CD4-positive, alpha-beta T cell (primary cell): ENCODE measurements at regions not wholly inside any gene's neighbourhood (a gene's known extent, or its start where the extent isn't known, plus 50 kb on each side); places are given as distances from the start of the nearest gene placed in this dataset.

Source experiments
- ATAC-seq: fragments of 200-7000 bp; cut with Tn5 transposase; one replicate; pipeline ENCODE4 v1.10.0; 2022; ENCODE audit warnings: mild to moderate bottlenecking; ENCODE audit not compliant: poor library complexity
- CTCF ChIA-PET: fragments of 350-600 bp; sonication (Branson Sonifier 250); formaldehyde crosslinking; loops from one replicate; lab custom pipeline; 2021; ENCODE audit warnings: antibody characterized with exemption, inconsistent platforms; lab: Charles Lee
- POLR2A ChIA-PET: fragments of 350-600 bp; sonication (Branson Sonifier 250); formaldehyde crosslinking; loops from one replicate; lab custom pipeline; 2021; ENCODE audit warnings: antibody characterized with exemption, inconsistent platforms; lab: Charles Lee
- DNase-seq, 14 experiments: peaks; one replicate each; pipeline ENCODE4 v3.0.0-alpha.2; 2013 to 2020; ENCODE audit warnings: mixed read lengths in 2 of 14
- H3K27ac ChIP-seq, 2 donors: one replicate each; pipeline versions ENCODE4 v1.5.1 to v1.7.0; 2013; ENCODE audit warnings: low read length in 2 of 2, low read depth in 1 of 2, mild to moderate bottlenecking in 1 of 2
- H3K27me3 ChIP-seq, 2 experiments: 1 replicate in 1 of 2; 2 replicates in 1 of 2; pipeline versions ENCODE4 v1.6.1 to v1.7.0; 2013; ENCODE audit warnings: low read length in 2 of 2, control low read depth in 1 of 2, mild to moderate bottlenecking in 1 of 2, moderate library complexity in 1 of 2; ENCODE audit not compliant: insufficient read depth in 2 of 2, control insufficient read depth in 1 of 2
- H3K36me3 ChIP-seq: one replicate; pipeline ENCODE4 v1.6.1; 2013; ENCODE audit warnings: low read length, control low read depth; ENCODE audit not compliant: insufficient read depth
- H3K4me1 ChIP-seq: one replicate; pipeline ENCODE4 v1.6.1; 2013; ENCODE audit warnings: low read length, control low read depth; ENCODE audit not compliant: insufficient read depth
- H3K4me3 ChIP-seq: one replicate; pipeline ENCODE4 v1.5.1; 2013; ENCODE audit warnings: mild to moderate bottlenecking, low read length, moderate library complexity
- H3K9me3 ChIP-seq, 2 experiments: 1 replicate in 1 of 2; 2 replicates in 1 of 2; pipeline versions ENCODE4 v1.6.1 to v1.7.0; 2013; ENCODE audit warnings: low read length in 2 of 2, mild to moderate bottlenecking in 2 of 2, control low read depth in 1 of 2, moderate library complexity in 1 of 2; ENCODE audit not compliant: control insufficient read depth in 1 of 2, insufficient read depth in 1 of 2
- H3K27ac Mint-ChIP-seq: one replicate; pipeline ENCODE4 v1.8.0; 2020; ENCODE audit warnings: mixed read lengths
- H3K27me3 Mint-ChIP-seq: one replicate; pipeline ENCODE4 v1.8.0; 2021; ENCODE audit warnings: mixed read lengths
- H3K36me3 Mint-ChIP-seq: one replicate; pipeline ENCODE4 v1.8.0; 2021; ENCODE audit warnings: low read depth, mixed read lengths
- H3K4me1 Mint-ChIP-seq: one replicate; pipeline ENCODE4 v1.8.0; 2021; ENCODE audit warnings: low read depth, mixed read lengths
- H3K4me3 Mint-ChIP-seq: one replicate; pipeline ENCODE4 v1.8.0; 2020; ENCODE audit warnings: mild to moderate bottlenecking, mixed read lengths
- H3K9me3 Mint-ChIP-seq: one replicate; pipeline ENCODE4 v1.8.0; 2020; ENCODE audit warnings: mixed read lengths
- CTCF ChIP-seq: fragments of 200-600 bp; IDR thresholded peaks from one replicate; pipeline ENCODE4 v1.8.0; 2022; ENCODE audit warnings: antibody characterized with exemption, mild to moderate bottlenecking
- intact Hi-C, 2 experiments: fragments of 100-400 bp; cut with DNase I in 1 of 2; cut with micrococcal nuclease in 1 of 2; formaldehyde crosslinking; loops; one replicate each; pipeline versions ENCODE4 v1.15.1 to v1.9.0; 2023 to 2025; cut with DNase I, micrococcal nuclease

GRCh38 chr6:93779086-93779841 lies 359.9 kb upstream of the EPHA7 start:
- Mint-ChIP-seq H3K36me3 (no peaks in the 10 kb centered on the region), H3K4me3 (no peak overlapping the region), H3K4me1 (no peaks in the 10 kb centered on the region), H3K27ac (no peak overlapping the region), H3K27me3 (no peaks in the 10 kb centered on the region), H3K9me3 (peaks cover 6% of the 10 kb centered on the region)
- POLR2A ChIA-PET: no interaction called here
- no peak overlapping the region for H3K27ac ChIP-seq
- H3K36me3 ChIP-seq: no peaks in the 10 kb centered on the region
- ATAC-seq (no peak), DNase-seq (no peak)
- peaks cover 0 to 4% of the 10 kb centered on the region in 2 experiments for H3K9me3 ChIP-seq
- H3K27me3 ChIP-seq: no peaks in the 10 kb centered on the region
- H3K4me1 ChIP-seq: no peaks in the 10 kb centered on the region
- no peak overlapping the region for H3K4me3 ChIP-seq
- CTCF ChIA-PET: no interaction called here
- intact Hi-C loops: no loop called here
- no peak for TF ChIP-seq CTCF

DNA sequence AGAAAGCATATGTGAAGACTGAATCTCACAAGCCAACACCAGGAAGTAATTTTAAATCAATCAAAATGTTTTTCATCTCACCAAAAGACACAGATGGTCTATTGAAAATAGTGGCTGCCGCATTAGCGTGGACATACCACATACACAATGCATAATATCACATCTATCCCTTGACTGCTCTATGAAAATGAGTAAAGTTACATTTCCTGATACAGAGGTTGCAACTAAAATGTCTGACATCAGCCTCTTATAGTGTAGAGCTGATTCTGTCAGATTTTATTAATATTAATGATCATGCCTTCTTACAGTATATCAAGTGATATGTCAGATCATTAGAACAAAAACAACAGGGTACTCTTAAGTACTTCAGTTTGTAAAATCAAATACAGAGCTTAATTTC lies 339.8 kb upstream of the EPHA7 start:
- Histone ChIP-seq H3K27me3 (no peaks in the 10 kb centered on the region), H3K4me3 (no peak overlapping the region), H3K36me3 (no peaks in the 10 kb centered on the region), H3K27ac (no peak overlapping the region), H3K4me1 (no peaks in the 10 kb centered on the region), H3K9me3 (peaks cover 0 to 4% of the 10 kb centered on the region in 2 experiments)
- H3K36me3 Mint-ChIP-seq: no peaks in the 10 kb centered on the region
- H3K27me3 Mint-ChIP-seq: no peaks in the 10 kb centered on the region
- intact Hi-C loops: no loop called here
- H3K4me1 Mint-ChIP-seq: no peaks in the 10 kb centered on the region
- ChIA-PET CTCF (no interaction called here), POLR2A (no interaction called here)
- no peak overlapping the region for H3K27ac Mint-ChIP-seq
- peaks cover 4% of the 10 kb centered on the region for H3K9me3 Mint-ChIP-seq
- H3K4me3 Mint-ChIP-seq: no peak overlapping the region
- DNase-seq (no peak), ATAC-seq (no peak)
- TF ChIP-seq CTCF: no peak

DNA sequence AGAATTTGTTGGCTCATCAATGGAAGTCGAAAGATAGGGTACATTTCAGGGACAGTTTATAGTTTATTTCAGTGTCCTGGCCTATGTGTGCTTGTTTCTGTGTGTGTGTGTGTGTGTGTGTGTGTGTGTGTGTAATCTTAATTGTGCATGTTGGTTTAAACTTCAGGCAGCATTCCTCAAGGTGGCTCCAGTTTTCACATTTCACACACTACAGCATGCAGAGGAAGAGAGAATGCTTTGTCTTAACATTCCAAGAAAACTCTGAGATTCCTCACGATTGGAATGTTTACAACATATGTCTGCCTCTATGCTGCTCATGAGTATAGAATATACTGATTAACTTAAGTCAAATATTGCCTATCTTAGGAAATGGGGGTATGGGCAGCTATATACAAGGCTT lies 332.6 kb upstream of the EPHA7 start:
- Mint-ChIP-seq H3K27ac (no peak overlapping the region), H3K4me1 (no peaks in the 10 kb centered on the region), H3K4me3 (no peak overlapping the region), H3K9me3 (peaks cover 2% of the 10 kb centered on the region), H3K36me3 (no peaks in the 10 kb centered on the region), H3K27me3 (no peaks in the 10 kb centered on the region)
- intact Hi-C loops: no loop called here
- DNase-seq: no peak
- CTCF ChIA-PET: no interaction called here
- H3K9me3 ChIP-seq: peaks cover 0 to 9% of the 10 kb centered on the region in 2 experiments
- no peaks in the 10 kb centered on the region for H3K27me3 ChIP-seq
- H3K4me3 ChIP-seq: no peak overlapping the region
- ATAC-seq: no peak
- no peak for TF ChIP-seq CTCF
- POLR2A ChIA-PET: no interaction called here
- H3K4me1 ChIP-seq: no peaks in the 10 kb centered on the region
- H3K27ac ChIP-seq: no peak overlapping the region
- H3K36me3 ChIP-seq: no peaks in the 10 kb centered on the region
